ENCODE measurements at regions not wholly inside any gene's neighbourhood (a gene's known extent, or its start where the extent isn't known, plus 50 kb on each side); places are given as distances from the start of the nearest gene placed in this dataset.
"Not testable (repeated sequence)": the region's sequence is repeated elsewhere in the genome, so short reads cannot be mapped to it uniquely, and the experiment has no call there.

DNA sequence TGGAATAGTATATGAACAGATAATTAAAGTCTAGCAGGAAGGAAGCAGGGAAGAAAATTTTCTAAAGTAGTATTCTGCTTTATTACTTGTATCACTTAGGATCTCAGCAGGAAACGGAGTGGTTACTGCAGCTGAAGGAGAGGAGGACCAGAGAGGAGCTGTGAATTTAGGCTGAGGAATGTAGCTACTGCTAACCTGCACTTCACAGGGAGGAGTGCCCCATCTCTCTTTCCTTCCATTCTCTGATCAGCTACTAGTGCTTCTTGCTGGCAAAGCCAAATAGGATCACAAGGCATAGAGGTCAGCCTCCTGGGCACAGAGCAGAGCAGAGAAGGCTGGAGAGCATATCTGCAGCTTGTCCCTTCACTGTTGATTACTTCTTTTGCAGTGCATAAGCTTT, 205.3 kb upstream of the ASCC3 start:
- WGBS (ENCODE audit: insufficient coverage, low coverage, low lambda C conversion rate, missing lambda C conversion rate), result 10% methylated on average over 1 of the region's 1 CpG
- H3K4me1 ChIP-seq, result no peaks in the 10 kb centered on the region
- no peaks in the 10 kb centered on the region for H3K36me3 ChIP-seq
- no peak overlapping the region for H3K4me3 ChIP-seq
- ATAC-seq, result no peak
- no peak for DNase-seq
- TF ChIP-seq, protein P1, sequence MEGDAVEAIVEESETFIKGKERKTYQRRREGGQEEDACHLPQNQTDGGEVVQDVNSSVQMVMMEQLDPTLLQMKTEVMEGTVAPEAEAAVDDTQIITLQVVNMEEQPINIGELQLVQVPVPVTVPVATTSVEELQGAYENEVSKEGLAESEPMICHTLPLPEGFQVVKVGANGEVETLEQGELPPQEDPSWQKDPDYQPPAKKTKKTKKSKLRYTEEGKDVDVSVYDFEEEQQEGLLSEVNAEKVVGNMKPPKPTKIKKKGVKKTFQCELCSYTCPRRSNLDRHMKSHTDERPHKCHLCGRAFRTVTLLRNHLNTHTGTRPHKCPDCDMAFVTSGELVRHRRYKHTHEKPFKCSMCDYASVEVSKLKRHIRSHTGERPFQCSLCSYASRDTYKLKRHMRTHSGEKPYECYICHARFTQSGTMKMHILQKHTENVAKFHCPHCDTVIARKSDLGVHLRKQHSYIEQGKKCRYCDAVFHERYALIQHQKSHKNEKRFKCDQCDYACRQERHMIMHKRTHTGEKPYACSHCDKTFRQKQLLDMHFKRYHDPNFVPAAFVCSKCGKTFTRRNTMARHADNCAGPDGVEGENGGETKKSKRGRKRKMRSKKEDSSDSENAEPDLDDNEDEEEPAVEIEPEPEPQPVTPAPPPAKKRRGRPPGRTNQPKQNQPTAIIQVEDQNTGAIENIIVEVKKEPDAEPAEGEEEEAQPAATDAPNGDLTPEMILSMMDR (IDR thresholded peaks at IDR 0.05), result no peak
- no peak for TF ChIP-seq POLR2A (IDR thresholded peaks at IDR 0.05)
- no peaks in the 10 kb centered on the region for H3K9me3 ChIP-seq
- intact Hi-C loops (cut with DNase I), result no loop called here
- H3K27me3 ChIP-seq, result no peaks in the 10 kb centered on the region
- no peak overlapping the region for H3K27ac ChIP-seq

DNA sequence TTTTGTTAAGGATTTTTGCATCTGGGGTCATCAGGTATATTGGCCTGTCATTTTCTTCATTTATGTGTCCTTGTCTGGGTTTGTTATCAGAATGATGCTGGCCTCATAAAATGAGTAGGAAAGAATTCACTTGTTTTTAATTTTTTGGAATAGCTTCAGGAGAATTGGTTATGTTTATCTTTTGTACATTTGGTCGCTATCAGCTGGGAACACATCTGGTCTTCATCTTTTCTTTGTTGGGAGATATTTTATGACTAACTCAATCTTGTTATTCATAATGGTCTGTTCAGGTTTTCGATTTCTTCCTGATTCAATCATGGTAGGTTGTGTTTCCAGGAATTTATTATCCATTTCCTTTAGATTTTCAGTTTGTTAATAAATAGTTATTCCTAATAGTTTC, 207.5 kb upstream of the ASCC3 start:
- intact Hi-C loops (cut with DNase I), result no loop called here
- no peak for ATAC-seq
- DNase-seq, result no peak
- no peak overlapping the region for H3K4me3 ChIP-seq
- no peaks in the 10 kb centered on the region for H3K36me3 ChIP-seq
- TF ChIP-seq, protein P1 (IDR thresholded peaks at IDR 0.05), result no peak
- TF ChIP-seq POLR2A (IDR thresholded peaks at IDR 0.05), result no peak
- H3K27me3 ChIP-seq, result no peaks in the 10 kb centered on the region
- WGBS (ENCODE audit: insufficient coverage, low coverage, low lambda C conversion rate, missing lambda C conversion rate), result 59% methylated on average over 2 of the region's 2 CpGs
- H3K4me1 ChIP-seq, result no peaks in the 10 kb centered on the region
- no peak overlapping the region for H3K27ac ChIP-seq
- H3K9me3 ChIP-seq, result no peaks in the 10 kb centered on the region

DNA sequence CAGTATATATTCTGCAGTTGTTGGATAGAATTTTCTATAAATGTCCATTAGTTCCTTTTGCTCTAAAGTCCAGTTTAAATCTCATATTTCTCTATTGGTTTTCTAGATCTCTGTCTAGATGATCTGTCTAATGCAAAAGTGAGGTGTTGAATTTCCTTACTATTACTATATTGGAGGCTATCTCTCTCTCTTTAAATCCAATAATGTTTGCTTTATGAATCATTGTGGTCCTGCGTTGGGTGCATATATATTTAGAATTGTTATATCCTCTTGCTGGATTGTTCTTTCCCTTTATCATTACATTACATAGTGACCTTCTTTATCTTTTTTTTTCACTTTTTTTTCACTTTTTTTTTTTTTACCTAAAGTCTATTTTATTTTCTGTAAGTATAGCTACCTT, 208.5 kb upstream of the ASCC3 start:
- no peak overlapping the region for H3K4me3 ChIP-seq
- WGBS (ENCODE audit: insufficient coverage, low coverage, low lambda C conversion rate, missing lambda C conversion rate), result 27% methylated on average over 1 of the region's 1 CpG
- intact Hi-C loops (cut with DNase I), result no loop called here

DNA sequence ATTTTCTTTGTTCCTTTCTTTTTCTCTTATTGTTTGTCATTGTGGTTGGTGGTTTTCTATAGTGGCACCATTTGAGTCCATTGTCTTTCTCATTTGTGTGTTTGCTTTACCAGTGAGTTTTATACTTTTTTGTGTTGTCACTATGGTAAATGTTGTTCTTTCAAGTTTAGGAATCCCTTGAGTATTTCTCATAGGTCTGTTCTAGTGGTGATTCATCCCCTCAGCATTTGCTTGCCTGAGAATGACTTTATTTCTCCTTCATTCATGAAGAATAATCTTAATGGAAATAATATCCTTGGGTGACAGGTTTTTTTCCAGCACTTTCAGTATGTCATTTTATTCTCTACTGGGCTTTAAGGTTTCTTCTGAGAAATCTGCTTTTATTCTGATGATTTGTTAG, 209.2 kb upstream of the ASCC3 start:
- Histone ChIP-seq H3K4me1 (no peaks in the 10 kb centered on the region), H3K9me3 (no peaks in the 10 kb centered on the region), H3K4me3 (no peak overlapping the region), H3K27me3 (no peaks in the 10 kb centered on the region), H3K36me3 (no peaks in the 10 kb centered on the region), H3K27ac (no peak overlapping the region)
- ATAC-seq (no peak), DNase-seq (no peak)
- intact Hi-C loops (cut with DNase I), result no loop called here
- no peak for TF ChIP-seq POLR2A (IDR thresholded peaks at IDR 0.05)
- TF ChIP-seq, protein P1 (IDR thresholded peaks at IDR 0.05), result no peak

More for the DNA sequence above, 208.5 kb upstream of the ASCC3 start:
- H3K27ac ChIP-seq, result no peak overlapping the region
- H3K27me3 ChIP-seq, result no peaks in the 10 kb centered on the region
- no peaks in the 10 kb centered on the region for H3K36me3 ChIP-seq
- DNase-seq, result no peak
- no peak for TF ChIP-seq POLR2A (IDR thresholded peaks at IDR 0.05)
- TF ChIP-seq, protein P1 (IDR thresholded peaks at IDR 0.05), result no peak
- no peak for ATAC-seq
- H3K4me1 ChIP-seq, result no peaks in the 10 kb centered on the region
- H3K9me3 ChIP-seq, result no peaks in the 10 kb centered on the region

DNA sequence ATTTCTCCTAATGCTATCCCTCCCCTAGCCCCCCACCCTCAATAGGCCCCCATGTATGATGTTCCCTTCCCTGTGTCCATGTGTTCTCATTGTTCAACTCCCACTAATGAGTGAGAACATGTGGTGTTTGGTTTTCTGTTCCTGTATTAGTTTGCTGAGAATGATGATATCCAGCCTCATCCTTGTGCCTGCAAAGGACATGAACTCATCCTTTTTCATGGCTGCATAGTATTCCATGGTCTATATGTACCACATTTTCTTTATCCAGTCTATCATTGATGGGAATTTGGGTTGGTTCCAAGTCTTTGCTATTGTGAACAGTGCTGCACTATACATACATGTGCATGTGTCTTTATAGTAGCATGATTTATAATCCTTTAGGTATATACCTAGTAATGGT, 217.5 kb upstream of the ASCC3 start:
- H3K4me1 ChIP-seq; intact Hi-C loops (cut with DNase I); DNase-seq; H3K27ac ChIP-seq; H3K27me3 ChIP-seq; H3K9me3 ChIP-seq; H3K36me3 ChIP-seq; H3K4me3 ChIP-seq; ATAC-seq: not testable (repeated sequence)

Measured in right lobe of liver (tissue), 6 donors.